Breast epithelium (tissue), 3 donors: ENCODE measurements at regions not wholly inside any gene's neighbourhood (a gene's known extent, or its start where the extent isn't known, plus 50 kb on each side); places are given as distances from the start of the nearest gene placed in this dataset.

Experiments used
- POLR2A ChIP-seq: fragments of 450-650 bp; IDR thresholded peaks from one replicate; pipeline ENCODE4 v1.6.1; 2016; ENCODE audit warnings: antibody characterized with exemption, mild to moderate bottlenecking, moderate library complexity
- TF ChIP-seq, protein P1 (sequence below), 3 donors: fragments of 450-650 bp; IDR thresholded peaks; one replicate each; pipeline ENCODE4 v1.5.1; 2016 to 2017; ENCODE audit warnings: antibody characterized with exemption in 3 of 3, mild to moderate bottlenecking in 3 of 3, moderate library complexity in 3 of 3

GRCh38 chr7:68581417-68581816 lies 1016.9 kb upstream of the AUTS2 start:
- TF ChIP-seq, protein P1, sequence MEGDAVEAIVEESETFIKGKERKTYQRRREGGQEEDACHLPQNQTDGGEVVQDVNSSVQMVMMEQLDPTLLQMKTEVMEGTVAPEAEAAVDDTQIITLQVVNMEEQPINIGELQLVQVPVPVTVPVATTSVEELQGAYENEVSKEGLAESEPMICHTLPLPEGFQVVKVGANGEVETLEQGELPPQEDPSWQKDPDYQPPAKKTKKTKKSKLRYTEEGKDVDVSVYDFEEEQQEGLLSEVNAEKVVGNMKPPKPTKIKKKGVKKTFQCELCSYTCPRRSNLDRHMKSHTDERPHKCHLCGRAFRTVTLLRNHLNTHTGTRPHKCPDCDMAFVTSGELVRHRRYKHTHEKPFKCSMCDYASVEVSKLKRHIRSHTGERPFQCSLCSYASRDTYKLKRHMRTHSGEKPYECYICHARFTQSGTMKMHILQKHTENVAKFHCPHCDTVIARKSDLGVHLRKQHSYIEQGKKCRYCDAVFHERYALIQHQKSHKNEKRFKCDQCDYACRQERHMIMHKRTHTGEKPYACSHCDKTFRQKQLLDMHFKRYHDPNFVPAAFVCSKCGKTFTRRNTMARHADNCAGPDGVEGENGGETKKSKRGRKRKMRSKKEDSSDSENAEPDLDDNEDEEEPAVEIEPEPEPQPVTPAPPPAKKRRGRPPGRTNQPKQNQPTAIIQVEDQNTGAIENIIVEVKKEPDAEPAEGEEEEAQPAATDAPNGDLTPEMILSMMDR (IDR thresholded peaks at IDR 0.05) = no peak
- no peak for TF ChIP-seq POLR2A
